Heart left ventricle (tissue), 16 donors: ENCODE measurements at regions not wholly inside any gene's neighbourhood (a gene's known extent, or its start where the extent isn't known, plus 50 kb on each side); places are given as distances from the start of the nearest gene placed in this dataset.

Experiments used
- ATAC-seq, 4 donors: fragments of 200-7000 bp; cut with Tn5 transposase; one replicate each; pipeline ENCODE4 v1.9.1; 2020 to 2022; ENCODE audit warnings: moderate library complexity in 4 of 4, mild to moderate bottlenecking in 3 of 4, moderate number of reproducible peaks in 1 of 4
- DNase-seq, 5 donors: peaks; one replicate each; pipeline ENCODE4 v3.0.0-alpha.2; 2020
- H3K27ac ChIP-seq, 12 donors: fragments of 200-600 bp; sonication (generic) in 4 of 12; one replicate each; pipeline versions ENCODE4 v1.5.0 to v1.8.0; 2016 to 2022; ENCODE audit warnings: mild to moderate bottlenecking in 2 of 12
- H3K27me3 ChIP-seq, 9 donors: fragments of 200-600 bp; sonication (generic) in 2 of 9; one replicate each; pipeline versions ENCODE4 v1.5.1 to v1.8.0; 2016 to 2022; ENCODE audit warnings: mild to moderate bottlenecking in 3 of 9
- H3K36me3 ChIP-seq, 9 donors: fragments of 200-600 bp; sonication (generic) in 2 of 9; one replicate each; pipeline versions ENCODE4 v1.5.0 to v1.8.0; 2018 to 2022; ENCODE audit warnings: mild to moderate bottlenecking in 2 of 9
- H3K4me1 ChIP-seq, 12 donors: fragments of 200-600 bp; sonication (generic) in 4 of 12; one replicate each; pipeline versions ENCODE4 v1.5.0 to v1.8.0; 2016 to 2022; ENCODE audit warnings: mild to moderate bottlenecking in 3 of 12
- H3K4me3 ChIP-seq, 12 donors: fragments of 200-600 bp; sonication (generic) in 4 of 12; one replicate each; pipeline versions ENCODE4 v1.5.0 to v1.8.0; 2017 to 2022; ENCODE audit warnings: mild to moderate bottlenecking in 9 of 12, moderate library complexity in 4 of 12
- H3K9me3 ChIP-seq, 12 donors: fragments of 200-600 bp; sonication (generic) in 4 of 12; one replicate each; pipeline versions ENCODE4 v1.5.0 to v1.8.0; 2016 to 2022; ENCODE audit warnings: mild to moderate bottlenecking in 1 of 12
- CTCF ChIP-seq, 12 donors: fragments of 200-600 bp; sonication (generic) in 4 of 12; IDR thresholded peaks; one replicate each; pipeline versions ENCODE4 v1.5.0 to v1.8.0; 2018 to 2022; ENCODE audit warnings: antibody characterized with exemption in 12 of 12, mild to moderate bottlenecking in 5 of 12
- POLR2A ChIP-seq, 2 donors: fragments of 450-650 bp; IDR thresholded peaks; one replicate each; pipeline ENCODE4 v1.6.1; 2017; ENCODE audit warnings: antibody characterized with exemption in 2 of 2, mild to moderate bottlenecking in 2 of 2, moderate library complexity in 2 of 2
- WGBS, 4 donors: extraction: QIAGEN DNeasy Blood & Tissue Kit in 2 of 4; methylation state at CpG; one replicate each; pipeline versions ENCODE4 v1.1.5 to v1.1.7; 2013 to 2018; 5-methylcytosine and 5-hydroxymethylcytosine counted together
- intact Hi-C, 10 donors: fragments of 100-400 bp; cut with DNase I; formaldehyde crosslinking; loops; one replicate each; pipeline versions ENCODE4 v1.11.1 to v1.14.2; 2022
- donor health status: ischemic (EF 13 %, LVEDD 7.1; RV severe dilation, severe dysfunction).
- donor health status: healthy with polysubstance abuse.
- donor health status: DM: no; HTN: yes; CAD: no.
- donor health status: DM: no; HTN: no; CAD: no.
- donor health status: ischemic (EF 25% LVEDD 6.9; RV normal size, moderate dysfunction).
- donor health status: ischemic (EF 25% LVEDD 5.7; RV mildly dilated, moderate dysfunction).
- donor health status: healthy.
- donor health status: DM: yes; HTN: yes; CAD: no.
- donor health status: ischemic (EF 35%, LVEDD 5.7; RV mildly dilated, moderate dysfunction).
- donor health status: nonischemic (EF 11% LVEDD 7.7; RV severe dilation, severe dysfunction).
- donor health status: DM: yes; HTN: yes; CAD: no.
- donor health status: PGD.
- donor health status: ischemic (EF 29% LVEDD 5.4; RV normal size, mild dysfunction).
- donor health status: nonischemic (EF 23%, LVEDD 6.1; RV moderate dilation, normal function).

- intact Hi-C loops = no loop called here
- Histone ChIP-seq H3K27me3 (peaks cover 0 to 78% (median 16%) of the 10 kb centered on the region in 9 donors), H3K9me3 (peaks cover 0 to 6% (median 0%) of the 10 kb centered on the region in 12 donors), H3K4me3 (peak overlapping the region in 1 of 12 donors; percentile 3), H3K4me1 (peaks cover 0 to 7% (median 0%) of the 10 kb centered on the region in 12 donors), H3K36me3 (no peaks in the 10 kb centered on the region), H3K27ac (no peak overlapping the region)
- ATAC-seq (no peak), DNase-seq (no peak)
- no peak for TF ChIP-seq CTCF (IDR thresholded peaks at IDR 0.05)
- TF ChIP-seq POLR2A (IDR thresholded peaks at IDR 0.05) = no peak
- 66 to 77% (median 70%) methylated on average over 7 of the region's 7 CpGs for WGBS, 4 donors
Measured at GRCh38 chr7:131908714-131909113, 352.3 kb upstream of the PODXL start.

GRCh38 chr7:131905471-131905973, 349.1 kb upstream of the PODXL start:
- no peaks in the 10 kb centered on the region for H3K36me3 ChIP-seq
- ATAC-seq (no peak), DNase-seq (no peak)
- H3K4me1 ChIP-seq = peaks cover 0 to 7% (median 0%) of the 10 kb centered on the region in 12 donors
- 35 to 48% (median 43%) methylated on average over 3 of the region's 3 CpGs for WGBS, 4 donors
- H3K4me3 ChIP-seq = no peak overlapping the region
- H3K27me3 ChIP-seq = peaks cover 0 to 48% (median 13%) of the 10 kb centered on the region in 9 donors
- no peak for TF ChIP-seq CTCF (IDR thresholded peaks at IDR 0.05)
- intact Hi-C loops = no loop called here
- no peak overlapping the region for H3K27ac ChIP-seq
- peaks cover 0 to 19% (median 5%) of the 10 kb centered on the region in 12 donors for H3K9me3 ChIP-seq

GRCh38 chr7:131904760-131905327, 348.4 kb upstream of the PODXL start:
- no peak for ATAC-seq
- H3K9me3 ChIP-seq = peaks cover 0 to 19% (median 5%) of the 10 kb centered on the region in 12 donors
- no peak for TF ChIP-seq POLR2A (IDR thresholded peaks at IDR 0.05)
- no peak for TF ChIP-seq CTCF (IDR thresholded peaks at IDR 0.05)
- DNase-seq = no peak
- H3K27me3 ChIP-seq = peaks cover 0 to 42% (median 13%) of the 10 kb centered on the region in 9 donors
- H3K4me3 ChIP-seq = no peak overlapping the region
- intact Hi-C loops = no loop called here
- no peaks in the 10 kb centered on the region for H3K36me3 ChIP-seq
- H3K27ac ChIP-seq = no peak overlapping the region
- WGBS, 4 donors = 51 to 63% (median 54%) methylated on average over 3 of the region's 3 CpGs
- peaks cover 0 to 7% (median 0%) of the 10 kb centered on the region in 12 donors for H3K4me1 ChIP-seq

- intact Hi-C loops = no loop called here
- Histone ChIP-seq H3K27me3 (peaks cover 0 to 34% (median 5%) of the 10 kb centered on the region in 9 donors), H3K4me1 (no peaks in the 10 kb centered on the region), H3K4me3 (no peak overlapping the region), H3K27ac (no peak overlapping the region), H3K36me3 (no peaks in the 10 kb centered on the region), H3K9me3 (peaks cover 0 to 19% (median 5%) of the 10 kb centered on the region in 12 donors)
- TF ChIP-seq POLR2A (IDR thresholded peaks at IDR 0.05) (no peak), CTCF (IDR thresholded peaks at IDR 0.05) (no peak)
- DNase-seq = no peak
- no peak for ATAC-seq
- WGBS, 4 donors = 74 to 94% (median 83%) methylated on average over 1 of the region's 1 CpG
Measured at GRCh38 chr7:131903315-131903714, 346.9 kb upstream of the PODXL start.
